CD4-positive, alpha-beta T cell treated with Interleukin-1 beta for 1 hour (primary cell): ENCODE measurements at regions not wholly inside any gene's neighbourhood (a gene's known extent, or its start where the extent isn't known, plus 50 kb on each side); places are given as distances from the start of the nearest gene placed in this dataset.

Experiments used
- DNase-seq, 2 donors: peaks; one replicate each; pipeline ENCODE4 v3.0.0-alpha.2; 2020 to 2022

DNA sequence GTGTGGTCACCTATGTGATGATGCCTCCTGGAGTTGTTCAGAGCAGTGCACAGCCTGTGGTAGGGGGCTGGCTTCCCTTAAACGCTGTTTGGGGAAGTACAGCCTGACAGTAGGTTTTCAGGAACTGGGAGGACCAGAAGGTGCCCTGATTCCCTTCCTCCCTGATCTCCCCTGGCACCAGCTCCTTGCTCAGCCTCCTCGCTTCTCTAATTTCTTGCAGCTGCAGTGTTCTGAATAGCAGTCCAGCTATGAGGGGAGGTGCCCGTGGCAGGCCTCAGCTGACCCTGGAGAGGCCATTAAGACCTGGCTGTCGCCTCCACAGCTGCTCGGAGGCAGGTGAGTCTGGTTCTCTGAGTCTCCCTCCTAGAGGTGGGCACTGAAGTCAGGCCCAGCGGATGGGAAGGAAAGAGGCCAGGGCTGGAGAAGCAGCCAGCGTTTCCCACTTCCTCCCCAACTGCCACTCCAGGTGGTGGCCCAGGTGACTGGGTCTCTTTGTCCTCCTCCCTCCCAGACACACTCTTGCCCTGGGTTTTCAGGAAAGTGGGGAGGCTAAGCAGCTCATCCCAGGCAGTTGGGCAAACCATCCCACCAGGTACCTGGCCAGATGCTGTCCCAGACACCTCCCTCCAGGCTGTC lies 52.0 kb upstream of the RPL11 start:
- no peak for DNase-seq

DNA sequence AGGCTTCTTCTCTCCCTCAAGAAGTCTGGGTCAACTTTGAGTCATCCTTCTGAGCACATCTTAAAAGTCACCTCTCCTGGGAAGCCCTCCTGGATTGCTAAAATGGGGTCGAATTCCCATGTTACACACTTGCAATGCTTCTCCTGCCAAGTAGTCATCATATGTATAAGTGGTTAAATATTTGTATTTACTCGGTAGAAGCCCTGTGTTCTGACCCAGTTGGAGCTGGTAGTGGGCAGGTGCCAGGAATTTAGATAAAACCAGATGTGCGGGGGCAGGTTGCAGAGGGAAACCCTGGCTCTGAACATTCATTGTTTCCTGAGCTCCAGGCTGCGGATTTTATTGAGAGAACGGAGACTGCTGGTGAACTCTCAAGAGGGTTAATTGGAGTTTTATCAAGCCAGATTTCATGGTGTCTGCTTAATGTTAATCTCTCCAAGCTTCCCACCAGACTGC lies 52.8 kb upstream of the RPL11 start:
- DNase-seq, result no peak

DNA sequence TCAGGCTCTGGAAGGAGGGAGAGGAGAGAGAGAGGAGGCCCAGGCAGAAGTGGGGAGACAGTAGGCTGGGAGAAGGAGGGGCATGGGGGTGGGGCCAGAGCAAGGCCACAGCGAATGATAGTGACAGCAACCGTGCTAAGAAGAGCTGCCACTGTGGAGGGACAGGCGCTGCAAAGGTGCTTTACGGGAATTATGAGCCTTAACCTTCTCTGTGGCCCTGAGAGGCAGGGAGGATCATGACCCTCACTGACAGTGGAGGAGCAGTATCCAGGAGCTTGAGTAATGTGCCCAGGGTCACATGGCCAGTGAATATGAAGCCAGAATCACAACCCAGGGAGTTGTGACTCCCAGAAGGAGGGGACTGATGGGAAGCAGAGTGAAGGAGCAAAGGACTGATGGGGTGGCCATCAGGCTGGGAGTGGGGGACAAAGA lies 53.4 kb upstream of the RPL11 start:
- no peak for DNase-seq

DNA sequence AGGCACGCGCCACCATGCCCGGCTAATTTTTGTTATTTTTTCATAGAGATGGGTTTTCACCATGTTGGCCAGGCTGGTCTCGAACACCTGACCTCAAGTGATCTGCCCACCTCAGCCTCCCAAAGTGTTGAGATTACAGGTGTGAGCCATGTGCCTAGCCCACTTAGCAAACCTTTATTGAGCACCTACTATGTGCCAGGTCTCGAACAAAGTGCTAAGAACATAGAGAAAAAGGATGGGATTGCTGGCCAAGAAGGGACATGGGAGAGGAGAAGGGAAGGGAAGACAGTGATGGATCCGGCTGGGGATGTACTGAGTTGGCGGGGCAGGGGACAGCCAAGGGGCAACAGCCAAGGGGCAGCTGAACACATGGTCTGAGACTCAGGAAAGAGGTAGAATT lies 55.6 kb upstream of the RPL11 start:
- DNase-seq, result no peak

DNA sequence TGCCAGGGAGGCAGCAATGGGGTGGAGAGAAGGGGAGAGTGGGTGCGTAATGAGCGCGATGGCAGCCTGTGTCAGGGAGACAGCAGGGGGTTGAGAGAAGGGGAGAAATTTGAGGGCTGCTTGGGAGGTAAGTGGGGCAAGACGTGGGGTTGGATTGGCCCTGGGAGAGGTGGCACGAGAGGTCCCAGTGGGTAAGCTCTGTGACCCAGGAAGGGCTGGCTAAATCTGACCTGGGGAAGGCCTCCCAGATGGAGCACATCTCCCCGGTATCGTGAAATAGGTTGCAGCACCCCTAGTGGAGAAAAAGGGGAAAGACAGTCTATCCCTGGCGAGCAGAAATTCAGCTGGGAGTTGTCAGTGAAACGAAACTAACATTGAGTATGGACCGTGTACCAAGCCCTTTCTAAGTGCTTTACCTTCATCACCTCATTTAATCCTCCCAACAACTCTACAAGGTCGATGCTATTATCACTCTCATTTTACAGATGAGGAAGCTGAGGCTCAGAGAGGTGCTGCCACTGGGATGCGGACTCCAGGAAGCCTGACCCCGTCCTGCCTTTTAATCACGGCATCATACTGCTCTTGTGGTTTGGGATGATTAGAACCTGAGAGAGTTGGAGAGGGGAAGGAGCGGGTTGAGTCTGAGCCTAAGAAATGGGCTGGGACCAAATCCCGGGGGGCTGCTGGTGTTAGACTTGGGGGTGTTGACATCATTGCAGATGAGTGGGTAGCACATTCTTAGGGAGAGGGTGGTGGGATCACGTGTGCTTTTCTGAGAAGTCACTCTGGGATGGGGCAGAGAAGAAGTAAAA lies 56.6 kb upstream of the RPL11 start:
- peak; percentile 67 to 83 for DNase-seq

DNA sequence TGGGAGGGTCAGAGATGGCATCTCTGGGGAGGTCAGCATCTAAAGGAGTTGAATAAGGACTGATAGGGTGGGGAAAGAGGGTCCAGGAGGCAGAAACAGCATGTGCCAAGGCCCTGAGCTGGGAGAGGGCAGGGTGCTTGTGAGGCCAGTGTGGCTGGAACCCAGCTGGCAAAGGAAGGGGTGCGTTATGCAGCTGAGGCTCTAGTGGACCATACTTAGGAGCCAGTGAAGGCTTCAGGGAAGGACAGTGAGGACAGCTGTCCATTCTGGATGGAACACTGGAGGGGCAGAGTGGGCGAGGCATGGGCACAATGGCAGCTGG lies 57.1 kb upstream of the RPL11 start:
- DNase-seq, result no peak

DNA sequence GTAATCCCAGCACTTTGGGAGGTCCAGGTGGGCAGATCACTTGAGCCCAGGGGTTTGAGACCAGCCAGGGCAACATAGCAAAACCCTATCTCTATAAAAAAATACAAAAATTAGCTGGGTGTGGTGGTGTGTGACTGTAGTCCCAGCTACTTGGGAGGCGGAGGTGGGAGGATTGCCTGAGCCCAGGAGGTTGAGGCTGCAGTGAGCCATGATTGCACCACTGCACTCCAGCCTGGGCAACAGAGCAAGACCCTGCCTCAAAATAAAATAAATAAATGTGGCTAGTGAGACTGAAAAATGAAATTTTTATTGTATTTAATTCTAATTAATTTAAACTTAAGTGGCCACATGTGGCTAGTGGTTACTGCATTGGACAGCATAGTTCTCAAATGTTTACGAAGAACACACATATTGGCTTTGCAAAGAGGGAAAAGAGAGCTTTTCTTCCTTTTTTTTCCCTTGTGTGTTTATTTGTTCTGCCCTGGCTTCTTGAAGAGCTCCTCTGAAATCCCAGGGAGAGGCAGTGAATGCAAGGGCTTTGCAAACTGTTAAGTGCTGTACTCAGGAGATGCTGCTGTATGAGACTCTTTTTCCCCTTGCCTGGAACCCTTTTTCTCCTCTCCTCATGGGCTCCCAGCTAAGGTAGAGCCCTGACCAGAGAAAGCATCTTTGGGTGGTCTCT lies 59.0 kb upstream of the RPL11 start:
- no peak for DNase-seq

DNA sequence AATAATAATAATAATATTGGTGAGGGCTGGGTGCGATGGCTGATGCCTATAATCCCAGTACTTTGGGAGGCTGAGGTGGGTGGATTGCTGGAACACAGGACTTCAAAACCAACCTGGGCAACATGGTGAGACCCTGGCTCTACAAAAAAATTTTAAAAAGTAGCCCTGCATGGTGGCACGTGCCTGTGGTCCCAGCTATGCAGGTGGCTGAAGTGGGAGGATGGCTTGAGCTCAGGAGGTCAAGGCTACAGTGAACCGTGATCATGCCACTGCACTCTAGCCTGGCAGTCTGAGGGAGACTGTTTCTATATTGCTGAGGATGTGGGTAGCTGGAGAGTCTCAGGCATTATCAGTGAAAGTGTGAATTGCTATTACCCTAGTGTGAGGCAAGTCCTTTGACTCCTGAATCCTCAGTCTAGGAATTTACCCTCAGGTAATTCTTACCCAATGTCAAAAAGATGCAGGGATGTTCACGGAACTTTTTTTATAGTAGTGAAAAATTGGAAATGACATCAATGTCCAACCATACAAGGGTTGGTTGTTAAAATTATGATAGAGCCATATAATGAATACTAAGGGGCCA lies 61.8 kb upstream of the RPL11 start:
- no peak for DNase-seq

DNA sequence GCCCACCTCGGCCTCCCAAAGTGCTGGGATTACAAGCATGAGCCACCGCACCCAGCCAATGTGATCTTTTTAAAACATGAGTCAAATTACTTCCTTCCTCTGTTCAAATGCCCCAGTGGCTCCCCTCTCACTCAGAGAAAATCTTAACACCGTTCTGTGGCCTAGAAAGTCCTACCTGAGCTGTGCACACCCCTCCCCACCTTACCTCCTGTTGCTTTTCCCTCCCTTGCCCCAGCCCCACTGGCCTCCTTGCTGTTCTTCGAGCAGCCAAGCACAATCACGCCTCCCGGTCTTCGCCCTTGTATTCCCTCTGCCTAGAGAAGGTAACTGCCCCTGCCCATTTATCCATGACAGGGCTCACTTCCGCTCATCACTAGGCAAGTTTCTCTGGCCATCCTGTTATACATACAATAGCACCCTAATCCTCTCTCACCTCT lies 62.6 kb upstream of the RPL11 start:
- peak in 1 of 2 donors; percentile 34 for DNase-seq

DNA sequence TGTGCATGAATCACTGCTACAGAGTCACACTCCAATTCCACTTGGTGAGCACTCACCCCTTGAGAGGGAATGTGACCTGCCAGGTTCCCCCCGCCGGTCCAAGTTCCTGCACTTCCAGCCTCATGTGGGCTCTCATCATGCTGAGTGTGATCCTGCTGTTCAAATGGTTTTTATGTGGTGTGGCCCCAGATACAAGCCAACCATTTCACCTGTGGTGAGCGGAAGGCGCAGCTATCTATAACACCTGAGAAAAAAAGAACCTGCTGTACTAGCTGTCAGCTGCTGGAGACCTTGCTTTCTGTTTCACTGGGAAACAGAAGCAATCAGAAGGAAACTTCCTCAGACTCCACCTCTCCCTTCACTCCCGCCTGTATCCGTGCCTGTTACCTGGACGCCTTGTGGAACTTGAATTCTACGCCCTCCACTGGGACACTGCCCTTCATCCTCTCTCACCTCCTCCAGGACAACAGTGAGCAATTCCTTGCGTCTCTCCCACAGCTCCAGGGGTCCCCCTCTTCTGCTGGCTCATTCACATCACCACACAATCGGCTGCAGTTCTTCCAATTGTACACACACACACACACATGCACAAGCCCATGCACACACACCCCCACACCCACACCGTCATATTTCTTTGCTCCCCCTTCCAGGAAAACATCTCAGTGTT lies 64.4 kb upstream of the RPL11 start:
- peak; percentile 37 to 38 for DNase-seq

DNA sequence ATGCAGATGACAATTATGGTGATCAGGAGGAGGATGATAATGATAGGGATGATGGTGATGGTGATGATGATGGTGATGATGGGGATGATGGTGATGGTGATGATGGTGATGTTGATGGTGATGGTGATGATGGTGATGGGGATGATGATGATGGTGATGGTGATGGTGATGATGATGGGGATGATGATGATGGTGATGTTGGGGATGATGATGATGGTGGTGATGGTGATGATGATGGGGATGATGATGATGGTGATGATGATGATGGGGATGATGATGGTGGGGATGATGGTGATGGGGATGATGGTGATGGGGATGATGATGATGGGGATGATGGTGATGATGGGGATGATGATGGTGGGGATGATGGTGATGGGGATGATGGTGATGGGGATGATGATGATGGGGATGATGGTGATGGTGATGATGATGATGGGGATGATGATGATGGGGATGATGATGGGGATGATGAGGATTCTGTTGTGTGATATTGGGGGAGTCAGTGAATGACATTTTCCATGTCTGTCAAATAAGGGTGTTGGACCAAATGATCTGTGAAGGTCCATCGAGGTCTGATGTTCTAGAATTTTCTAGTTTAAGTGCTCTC lies 65.6 kb upstream of the RPL11 start:
- DNase-seq, result no peak

DNA sequence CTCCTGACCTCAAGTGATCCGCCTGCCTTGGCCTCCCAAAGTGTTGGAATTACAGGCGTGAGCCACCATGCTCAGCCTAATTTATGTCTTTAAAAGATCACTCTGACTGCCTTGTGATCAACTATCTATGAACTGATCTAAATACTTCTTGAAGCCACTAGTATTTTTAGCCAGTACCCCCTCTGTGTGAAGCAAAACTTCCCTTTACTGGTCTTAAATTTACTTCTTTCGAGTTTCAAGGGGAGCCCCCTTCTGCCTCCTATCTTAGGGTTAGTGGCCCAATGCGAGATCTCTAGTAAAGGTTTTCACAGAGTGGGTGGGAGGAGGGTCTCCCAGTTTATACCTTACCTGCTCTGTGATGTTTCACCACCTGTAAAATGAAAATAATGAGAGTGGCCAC lies 66.1 kb upstream of the RPL11 start:
- no peak for DNase-seq

DNA sequence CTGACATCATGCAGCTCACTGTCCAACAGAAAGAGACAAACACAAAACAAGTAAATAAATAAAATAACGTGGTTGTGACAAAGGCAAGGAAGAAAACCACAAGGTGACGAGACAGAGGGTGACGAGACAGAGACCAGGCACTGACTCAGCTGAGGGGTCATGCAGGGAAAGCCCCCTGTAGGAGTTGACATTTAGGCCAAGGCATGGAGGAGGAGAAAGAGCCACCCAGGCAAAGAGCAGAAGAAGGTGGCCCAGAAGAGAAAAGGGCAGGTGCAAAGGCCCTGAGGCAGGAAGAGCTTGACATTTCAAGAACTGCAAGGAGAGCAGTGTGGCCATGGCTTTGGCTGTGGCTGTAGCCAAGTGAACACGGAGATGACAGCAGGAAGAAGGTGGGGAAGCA lies 65.1 kb upstream of the ID3 start:
- DNase-seq, result no peak

DNA sequence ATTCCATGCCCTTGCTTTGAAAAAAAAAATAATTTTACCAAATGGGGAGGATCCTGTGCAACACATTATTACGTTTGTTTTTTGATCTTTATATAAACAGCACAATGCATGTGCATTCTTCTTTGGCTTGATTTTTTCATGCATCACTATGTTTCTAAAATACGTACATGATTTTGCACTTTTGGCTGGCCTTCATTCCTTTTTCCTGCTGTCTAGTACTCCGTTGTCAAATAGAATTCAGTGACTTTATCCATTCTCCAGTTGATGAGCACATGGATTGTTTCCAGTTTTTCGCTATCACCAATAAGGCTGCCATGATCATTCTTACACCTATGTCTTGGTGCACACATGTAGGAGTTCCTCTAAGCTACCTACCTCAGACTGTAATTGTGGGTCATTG lies 63.0 kb upstream of the ID3 start:
- no peak for DNase-seq

DNA sequence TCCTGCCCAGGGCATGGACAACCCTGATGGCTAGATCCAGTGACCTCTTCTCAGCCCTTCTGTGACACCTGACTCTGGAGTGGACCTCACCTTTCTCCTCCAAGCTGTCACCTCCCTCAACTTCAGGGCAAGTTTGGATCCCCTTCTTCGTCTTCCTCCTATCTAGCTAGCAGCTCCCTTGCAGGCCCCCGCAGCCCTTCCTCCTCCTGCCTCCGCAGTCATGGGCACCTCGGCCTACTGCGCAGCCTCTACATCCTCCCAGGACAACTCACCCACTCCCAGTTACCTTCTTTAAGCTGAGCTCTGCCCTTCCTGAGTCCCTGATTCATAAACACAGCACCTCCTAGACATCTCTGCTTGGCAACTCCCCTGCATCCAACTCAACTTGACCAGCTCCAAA lies 61.3 kb upstream of the ID3 start:
- no peak for DNase-seq

DNA sequence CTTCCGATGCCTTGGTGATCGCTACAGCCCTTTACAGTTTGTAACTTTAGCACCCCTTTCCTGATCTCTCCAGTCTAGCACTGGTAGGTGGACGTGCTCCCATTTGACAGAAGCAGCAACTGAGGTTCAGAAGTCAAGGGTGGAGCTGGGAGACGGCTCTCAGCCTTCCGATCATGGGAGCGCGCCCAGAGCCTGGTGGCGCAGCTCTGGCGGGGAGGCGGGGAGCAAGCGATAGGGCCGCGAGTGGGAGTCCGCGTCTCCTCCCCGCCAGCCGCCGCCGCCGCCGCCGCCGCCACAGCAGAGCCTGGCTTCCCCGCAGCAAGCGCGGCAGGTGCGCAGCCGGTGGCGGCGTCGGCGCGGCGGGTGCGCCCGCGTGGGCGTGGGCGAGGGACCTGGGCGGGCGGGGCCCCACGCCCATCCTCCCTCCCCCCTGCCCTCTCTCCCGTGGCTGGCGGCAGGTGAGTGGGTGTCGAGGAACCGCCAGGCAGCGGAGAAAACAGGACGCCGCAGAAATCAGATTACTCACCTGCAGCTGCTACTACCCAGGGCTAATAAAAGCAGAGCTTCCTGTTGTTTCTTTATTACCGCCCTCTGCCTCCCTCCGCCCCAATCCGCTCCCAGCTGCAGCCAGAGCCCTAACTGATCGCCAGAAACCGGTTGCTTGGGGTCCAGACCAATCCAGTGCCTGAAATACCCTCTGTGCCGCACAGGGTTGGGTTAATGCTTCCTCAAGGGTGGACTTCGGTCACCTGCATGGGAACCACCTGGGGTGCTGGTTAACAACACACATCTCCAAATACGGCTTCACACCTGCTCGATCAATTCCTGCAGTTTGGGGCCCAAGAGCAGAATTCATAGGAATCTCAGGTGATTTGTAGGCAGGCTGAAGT lies 60.2 kb upstream of the ID3 start:
- peak; percentile 88 to 89 for DNase-seq

DNA sequence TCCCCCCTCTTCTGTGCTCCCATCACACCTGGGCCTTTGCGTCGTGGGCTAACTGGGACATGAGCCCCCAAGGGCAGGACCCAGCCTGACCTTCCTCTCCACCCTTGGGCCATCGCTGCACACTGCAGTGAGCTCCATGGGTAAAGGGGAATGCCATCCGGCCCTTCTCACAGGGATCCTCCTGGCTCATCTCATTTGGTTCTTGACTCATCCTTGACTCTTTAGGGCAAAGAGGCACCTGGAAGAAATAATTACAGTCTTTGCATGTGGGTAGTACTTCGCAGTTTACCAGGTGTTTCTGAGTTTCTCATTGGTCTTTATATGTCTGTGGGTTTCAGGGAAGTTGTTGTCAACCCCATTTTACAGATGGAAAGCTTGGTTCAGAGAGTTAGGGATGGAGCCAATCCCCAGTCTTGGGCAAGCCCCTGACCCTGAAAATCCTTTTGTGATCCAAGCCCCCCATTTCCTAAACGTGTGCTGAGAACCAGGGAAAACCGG lies 59.3 kb upstream of the ID3 start:
- no peak for DNase-seq

DNA sequence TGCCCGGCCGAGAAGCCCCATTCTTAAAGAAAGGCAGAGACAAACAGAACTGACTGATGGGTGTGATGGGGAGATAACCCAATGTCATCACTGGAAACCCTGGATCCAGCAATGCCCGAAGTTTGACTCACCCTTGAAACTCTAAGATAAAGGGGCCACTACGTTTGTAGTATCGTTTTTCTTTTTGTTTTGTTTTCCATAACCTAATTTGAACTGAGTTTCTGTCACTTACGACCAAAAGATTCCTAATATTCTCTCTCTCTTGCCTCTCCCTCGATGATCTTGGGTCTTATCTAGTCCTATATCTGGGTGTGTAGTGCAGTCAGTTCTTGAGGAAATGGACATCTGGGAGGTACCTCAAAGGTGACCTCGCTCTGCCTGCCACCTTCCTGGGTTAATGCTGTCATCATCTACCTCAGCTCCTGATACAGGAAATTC lies 57.8 kb upstream of the ID3 start:
- DNase-seq, result no peak

DNA sequence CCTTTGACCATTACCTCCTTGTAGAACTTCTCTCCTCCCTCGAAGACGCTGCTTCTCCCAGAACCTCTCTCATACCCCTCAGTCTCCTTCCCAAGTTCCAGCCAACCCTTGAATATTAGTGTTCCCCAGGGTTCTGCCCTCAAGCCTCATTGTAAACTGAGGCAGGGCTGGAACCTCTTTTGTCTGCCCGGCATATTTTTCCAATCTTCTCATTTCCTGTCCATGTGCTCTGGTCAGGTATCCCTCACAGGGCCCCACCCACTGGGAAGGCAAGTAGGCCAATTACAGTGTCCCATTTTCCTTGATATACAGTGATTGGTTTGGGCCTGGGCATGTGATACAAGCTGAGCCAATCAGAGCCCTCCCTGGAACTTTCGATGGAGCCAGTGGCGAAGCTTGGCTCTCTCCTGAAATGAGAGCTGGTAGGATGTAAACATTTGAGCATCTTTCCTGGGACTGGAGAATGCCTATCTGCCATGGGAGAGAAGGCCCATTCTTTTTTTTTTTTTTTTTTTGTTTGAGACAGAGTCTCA lies 57.1 kb upstream of the ID3 start:
- DNase-seq, result no peak

DNA sequence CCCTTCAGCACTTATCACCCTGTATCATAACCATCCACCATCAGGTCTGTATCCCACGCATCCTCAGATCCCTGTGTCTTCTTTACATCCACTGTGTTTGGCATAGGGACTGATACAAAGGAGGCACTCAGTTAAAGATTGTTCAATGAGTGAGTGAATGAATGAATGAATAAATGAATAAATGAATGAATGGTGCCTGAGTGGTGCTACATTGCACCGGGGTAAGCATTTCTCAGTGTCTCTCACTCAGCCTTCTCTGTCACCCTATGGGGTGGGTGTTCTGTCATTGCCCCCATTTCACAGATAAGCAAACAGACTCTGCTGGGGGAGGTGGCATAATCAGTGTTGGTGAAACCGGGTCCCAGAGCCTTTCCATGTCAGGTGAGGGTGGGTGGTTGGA lies 56.6 kb upstream of the ID3 start:
- no peak for DNase-seq

DNA sequence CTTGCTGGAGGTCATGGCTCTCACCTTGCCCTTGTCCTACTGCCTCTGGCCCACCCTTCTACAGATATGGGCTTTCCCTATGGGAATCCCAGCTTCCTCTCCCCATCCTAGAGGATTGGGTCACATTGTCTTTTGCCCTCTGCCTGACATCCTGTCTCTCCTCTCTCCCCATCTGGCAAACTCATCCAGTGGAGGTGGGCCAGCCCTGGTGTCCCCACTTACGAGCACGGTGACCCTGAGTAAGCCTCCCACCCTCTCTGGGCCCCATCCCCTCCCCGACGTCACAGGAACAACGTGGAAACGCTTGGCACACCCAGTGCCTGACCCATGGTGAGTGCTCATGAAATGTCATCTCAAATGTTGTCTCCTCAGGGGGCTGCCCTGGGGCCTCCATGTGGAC lies 56.1 kb upstream of the ID3 start:
- no peak for DNase-seq
